ENCODE measurements at regions not wholly inside any gene's neighbourhood (a gene's known extent, or its start where the extent isn't known, plus 50 kb on each side); places are given as distances from the start of the nearest gene placed in this dataset.
A peak's percentile ranks its signal among the peaks of the same experiment; 100 is the strongest.

- no peak for DNase-seq (ENCODE audit: low read depth)
- no peak overlapping the region for H3K4me3 ChIP-seq (ENCODE audit: control insufficient read depth, low read depth, low read length)
- no peak for TF ChIP-seq CTCF (IDR thresholded peaks at IDR 0.05; ENCODE audit: control insufficient read depth, insufficient read depth, low read depth, low read length, missing control alignments)
These were observed 640.0 kb downstream of the TUSC7 start for GRCh38 chr3:117349566-117349965.

- H3K4me3 ChIP-seq (ENCODE audit: control insufficient read depth, low read depth, low read length) = no peak overlapping the region
- DNase-seq (ENCODE audit: low read depth) = no peak
- TF ChIP-seq CTCF (IDR thresholded peaks at IDR 0.05; ENCODE audit: control insufficient read depth, insufficient read depth, low read depth, low read length, missing control alignments) = no peak
These were observed 640.8 kb downstream of the TUSC7 start for GRCh38 chr3:117350371-117350770.

GRCh38 chr3:117355566-117355965, 646.0 kb downstream of the TUSC7 start:
- peak; percentile 10 for TF ChIP-seq CTCF (IDR thresholded peaks at IDR 0.05; ENCODE audit: control insufficient read depth, insufficient read depth, low read depth, low read length, missing control alignments)
- DNase-seq (ENCODE audit: low read depth) = no peak
- no peak overlapping the region for H3K4me3 ChIP-seq (ENCODE audit: control insufficient read depth, low read depth, low read length)

GRCh38 chr3:117356091-117356705, 646.6 kb downstream of the TUSC7 start:
- TF ChIP-seq CTCF (IDR thresholded peaks at IDR 0.05; ENCODE audit: control insufficient read depth, insufficient read depth, low read depth, low read length, missing control alignments) = no peak
- DNase-seq (ENCODE audit: low read depth) = no peak
- H3K4me3 ChIP-seq (ENCODE audit: control insufficient read depth, low read depth, low read length) = no peak overlapping the region

GRCh38 chr3:117358717-117359314, 649.2 kb downstream of the TUSC7 start:
- no peak for DNase-seq (ENCODE audit: low read depth)
- TF ChIP-seq CTCF (IDR thresholded peaks at IDR 0.05; ENCODE audit: control insufficient read depth, insufficient read depth, low read depth, low read length, missing control alignments) = no peak
- no peak overlapping the region for H3K4me3 ChIP-seq (ENCODE audit: control insufficient read depth, low read depth, low read length)

- DNase-seq (ENCODE audit: low read depth) = no peak
- H3K4me3 ChIP-seq (ENCODE audit: control insufficient read depth, low read depth, low read length) = no peak overlapping the region
- no peak for TF ChIP-seq CTCF (IDR thresholded peaks at IDR 0.05; ENCODE audit: control insufficient read depth, insufficient read depth, low read depth, low read length, missing control alignments)
These were observed 657.0 kb downstream of the TUSC7 start for GRCh38 chr3:117366574-117366973.
